ENCODE measurements at regions not wholly inside any gene's neighbourhood (a gene's known extent, or its start where the extent isn't known, plus 50 kb on each side); places are given as distances from the start of the nearest gene placed in this dataset.

DNA sequence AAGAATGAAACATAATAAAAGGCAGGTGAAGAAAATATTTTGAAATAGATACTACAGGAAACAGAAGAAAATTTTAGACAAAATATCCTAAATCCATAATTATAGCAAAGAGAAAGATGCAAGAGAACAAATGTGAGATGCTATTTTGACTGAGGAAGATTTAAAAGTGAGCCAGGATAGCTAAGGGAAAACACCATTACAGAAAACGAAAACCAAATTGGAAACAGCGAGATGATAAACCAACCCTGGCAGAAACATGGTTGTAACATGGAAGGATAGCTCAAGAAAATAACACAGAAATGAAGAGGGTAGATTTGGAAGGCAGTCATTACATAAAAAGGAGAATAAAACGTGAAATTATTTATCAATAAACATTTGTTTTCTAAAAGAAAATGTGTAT lies 267.2 kb upstream of the NREP start:
- TF ChIP-seq CTCF (IDR thresholded peaks at IDR 0.05) (no peak), POLR2A (IDR thresholded peaks at IDR 0.05) (no peak), POLR2AphosphoS5 (IDR thresholded peaks at IDR 0.05; ENCODE audit: insufficient read depth in 1 of 2, low read depth in 1 of 2) (no peak)

Measured in vagina (tissue), 2 donors.